ENCODE measurements at regions not wholly inside any gene's neighbourhood (a gene's known extent, or its start where the extent isn't known, plus 50 kb on each side); places are given as distances from the start of the nearest gene placed in this dataset.

GRCh38 chr9:28234133-28234893 is 661.0 kb upstream of the C9orf72 start:
- DNase-seq = no peak

GRCh38 chr9:28234894-28235277 is 661.6 kb upstream of the C9orf72 start:
- peak; percentile 31 for DNase-seq

- DNase-seq = no peak
Observed at GRCh38 chr9:28249424-28249823, 676.1 kb upstream of the C9orf72 start.

GRCh38 chr9:28255174-28255573 is 681.9 kb upstream of the C9orf72 start:
- DNase-seq = no peak

- DNase-seq = no peak
Observed at GRCh38 chr9:28260330-28260729, 687.0 kb upstream of the C9orf72 start.

GRCh38 chr9:28264368-28264767 is 691.1 kb upstream of the C9orf72 start:
- DNase-seq = no peak

GRCh38 chr9:28267351-28267750 is 694.1 kb upstream of the C9orf72 start:
- no peak for DNase-seq

GRCh38 chr9:28270156-28270555 is 696.9 kb upstream of the C9orf72 start:
- DNase-seq = no peak

GRCh38 chr9:28272127-28272526 is 698.8 kb upstream of the C9orf72 start:
- no peak for DNase-seq

GRCh38 chr9:28287455-28287854 is 714.2 kb upstream of the C9orf72 start:
- DNase-seq = no peak

- no peak for DNase-seq
Observed at GRCh38 chr9:28289746-28290145, 716.5 kb upstream of the C9orf72 start.

- DNase-seq = no peak
Observed at GRCh38 chr9:28293369-28294090, 720.2 kb upstream of the C9orf72 start.

- no peak for DNase-seq
Observed at GRCh38 chr9:28301281-28301680, 728.0 kb upstream of the C9orf72 start.

- DNase-seq = no peak
Observed at GRCh38 chr9:28317745-28318144, 744.5 kb upstream of the C9orf72 start.

GRCh38 chr9:28318515-28318914 is 745.2 kb upstream of the C9orf72 start:
- DNase-seq = no peak

GRCh38 chr9:28319981-28320380 is 746.7 kb upstream of the C9orf72 start:
- no peak for DNase-seq

GRCh38 chr9:28320616-28321015 is 747.3 kb upstream of the C9orf72 start:
- DNase-seq = no peak

GRCh38 chr9:28329323-28329722 is 756.0 kb upstream of the C9orf72 start:
- no peak for DNase-seq

GRCh38 chr9:28332648-28333047 is 759.4 kb upstream of the C9orf72 start:
- no peak for DNase-seq

- DNase-seq = no peak
Observed at GRCh38 chr9:28341913-28342312, 768.6 kb upstream of the C9orf72 start.

GRCh38 chr9:28342815-28343338 is 769.6 kb upstream of the C9orf72 start:
- no peak for DNase-seq

- no peak for DNase-seq
Observed at GRCh38 chr9:28363151-28363562, 789.9 kb upstream of the C9orf72 start.

GRCh38 chr9:28365020-28365640 is 791.8 kb upstream of the C9orf72 start:
- DNase-seq = no peak

- no peak for DNase-seq
Observed at GRCh38 chr9:28365728-28366127, 792.4 kb upstream of the C9orf72 start.
